ENCODE measurements at regions not wholly inside any gene's neighbourhood (a gene's known extent, or its start where the extent isn't known, plus 50 kb on each side); places are given as distances from the start of the nearest gene placed in this dataset.
"Not testable (repeated sequence)": the region's sequence is repeated elsewhere in the genome, so short reads cannot be mapped to it uniquely, and the experiment has no call there.

- H3K9me3 Mint-ChIP-seq; POLR2A ChIA-PET; H3K4me1 Mint-ChIP-seq; ATAC-seq (ENCODE audit: low read depth); H3K36me3 Mint-ChIP-seq; H3K4me3 Mint-ChIP-seq; DNase-seq; H3K27ac Mint-ChIP-seq; H3K27me3 Mint-ChIP-seq: not testable (repeated sequence)
Measured at GRCh38 chr2:131834203-131835020, 306.7 kb downstream of the CCDC74A start.

GRCh38 chr2:131835022-131835421, 307.3 kb downstream of the CCDC74A start:
- H3K36me3 Mint-ChIP-seq; H3K27me3 Mint-ChIP-seq; H3K9me3 Mint-ChIP-seq; DNase-seq; H3K27ac Mint-ChIP-seq; ATAC-seq (ENCODE audit: low read depth); H3K4me1 Mint-ChIP-seq; H3K4me3 Mint-ChIP-seq; POLR2A ChIA-PET: not testable (repeated sequence)

GRCh38 chr2:131835621-131836091, 308.0 kb downstream of the CCDC74A start:
- H3K4me3 Mint-ChIP-seq = no peak overlapping the region
- no peaks in the 10 kb centered on the region for H3K4me1 Mint-ChIP-seq
- H3K9me3 Mint-ChIP-seq = no peaks in the 10 kb centered on the region
- H3K36me3 Mint-ChIP-seq = no peaks in the 10 kb centered on the region
- DNase-seq (no peak), ATAC-seq (ENCODE audit: low read depth) (no peak)
- no peaks in the 10 kb centered on the region for H3K27me3 Mint-ChIP-seq
- POLR2A ChIA-PET = no interaction called here
- no peak overlapping the region for H3K27ac Mint-ChIP-seq

GRCh38 chr2:131836116-131836515, 308.4 kb downstream of the CCDC74A start:
- H3K4me1 Mint-ChIP-seq; H3K4me3 Mint-ChIP-seq; H3K27me3 Mint-ChIP-seq; ATAC-seq (ENCODE audit: low read depth); H3K27ac Mint-ChIP-seq; H3K36me3 Mint-ChIP-seq; POLR2A ChIA-PET; H3K9me3 Mint-ChIP-seq; DNase-seq: not testable (repeated sequence)

GRCh38 chr2:131844044-131844443, 316.4 kb downstream of the CCDC74A start:
- POLR2A ChIA-PET; H3K9me3 Mint-ChIP-seq; H3K27ac Mint-ChIP-seq; ATAC-seq (ENCODE audit: low read depth); DNase-seq; H3K4me1 Mint-ChIP-seq; H3K27me3 Mint-ChIP-seq; H3K4me3 Mint-ChIP-seq; H3K36me3 Mint-ChIP-seq: not testable (repeated sequence)

GRCh38 chr2:131856202-131856601, 305.6 kb downstream of the ANKRD30BL start:
- DNase-seq; H3K4me1 Mint-ChIP-seq; H3K27ac Mint-ChIP-seq; H3K4me3 Mint-ChIP-seq; ATAC-seq (ENCODE audit: low read depth); H3K36me3 Mint-ChIP-seq; H3K27me3 Mint-ChIP-seq; H3K9me3 Mint-ChIP-seq; POLR2A ChIA-PET: not testable (repeated sequence)

- H3K9me3 Mint-ChIP-seq; ATAC-seq (ENCODE audit: low read depth); H3K36me3 Mint-ChIP-seq; H3K27me3 Mint-ChIP-seq; H3K4me3 Mint-ChIP-seq; H3K27ac Mint-ChIP-seq; POLR2A ChIA-PET; H3K4me1 Mint-ChIP-seq; DNase-seq: not testable (repeated sequence)
Measured at GRCh38 chr2:131858197-131858596, 303.6 kb downstream of the ANKRD30BL start.

Data from activated naive CD8-positive, alpha-beta T cell treated with anti-CD3 and anti-CD28 coated beads, Interleukin-2, amount 10 ng/mL, durations not matched to agents 7 days and 5 days (primary cell).